Activated gamma-delta T cell treated with Interleukin-2 at 50 U/mL for 16 hours (primary cell): ENCODE measurements at regions not wholly inside any gene's neighbourhood (a gene's known extent, or its start where the extent isn't known, plus 50 kb on each side); places are given as distances from the start of the nearest gene placed in this dataset.

ENCODE experiments used
- DNase-seq: peaks from one replicate; pipeline ENCODE4 v3.0.0-alpha.2; 2020

DNA sequence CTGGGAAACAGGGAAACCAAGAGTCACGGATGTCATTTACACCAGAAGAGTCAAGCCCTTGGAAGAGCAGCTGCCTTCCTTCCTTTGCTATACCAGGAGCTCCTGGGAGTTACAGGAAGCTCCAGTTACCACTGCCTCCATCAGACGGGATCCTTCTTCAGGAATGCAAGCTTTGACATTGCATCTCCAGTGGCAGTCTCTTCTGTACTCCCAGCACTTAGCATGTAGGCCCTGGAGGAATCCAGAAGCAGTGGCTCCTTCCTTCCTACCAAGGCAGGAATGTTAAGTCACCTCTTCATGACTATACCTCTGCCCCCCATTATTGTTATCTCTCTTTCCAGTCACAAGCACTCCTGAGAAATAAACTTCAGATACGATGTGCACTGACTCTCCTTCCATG is 836.0 kb downstream of the MAFB start:
- DNase-seq: no peak

GRCh38 chr20:39851459-39851858 is 837.6 kb downstream of the MAFB start:
- DNase-seq: no peak

GRCh38 chr20:39850821-39851330 is 838.2 kb downstream of the MAFB start:
- no peak for DNase-seq

DNA sequence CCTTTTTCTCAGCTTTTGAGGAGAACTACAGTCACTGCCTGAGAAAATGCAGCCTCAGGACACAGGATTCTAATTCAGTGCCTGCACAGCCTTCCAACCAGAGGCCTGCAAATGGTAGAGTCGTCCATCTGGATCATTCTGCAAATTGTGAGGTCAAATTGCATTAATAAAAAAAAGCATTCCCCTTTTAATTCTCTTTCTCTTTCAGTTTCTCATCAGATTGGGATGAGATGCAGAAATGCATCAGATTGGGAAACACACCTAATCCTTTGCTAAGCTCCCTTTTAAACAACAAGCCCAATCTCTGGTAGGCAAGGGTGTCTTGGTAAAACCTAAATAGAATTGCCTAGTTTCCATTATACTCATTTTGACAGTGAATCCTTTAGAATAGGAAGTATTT is 838.8 kb downstream of the MAFB start:
- no peak for DNase-seq

GRCh38 chr20:39849664-39850063 is 839.4 kb downstream of the MAFB start:
- no peak for DNase-seq

DNA sequence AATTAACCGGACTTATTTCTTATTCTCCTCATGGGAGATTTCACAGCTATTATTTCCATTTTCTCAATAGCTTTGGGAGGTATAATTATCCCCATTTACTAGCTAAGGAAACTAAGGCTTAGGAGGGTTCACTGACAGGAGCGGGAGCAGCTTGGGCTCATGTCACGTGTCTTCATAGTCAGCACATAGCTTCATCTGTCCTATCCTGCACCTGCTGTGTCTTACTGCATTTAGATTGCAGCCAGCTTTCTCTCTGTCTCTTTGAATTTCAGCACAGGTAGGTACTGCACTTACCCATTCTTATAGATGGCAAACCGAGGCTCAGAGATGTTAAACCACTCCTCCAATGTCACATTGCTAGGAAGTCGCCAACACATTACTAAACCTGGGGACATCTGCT is 839.9 kb downstream of the MAFB start:
- DNase-seq: no peak

DNA sequence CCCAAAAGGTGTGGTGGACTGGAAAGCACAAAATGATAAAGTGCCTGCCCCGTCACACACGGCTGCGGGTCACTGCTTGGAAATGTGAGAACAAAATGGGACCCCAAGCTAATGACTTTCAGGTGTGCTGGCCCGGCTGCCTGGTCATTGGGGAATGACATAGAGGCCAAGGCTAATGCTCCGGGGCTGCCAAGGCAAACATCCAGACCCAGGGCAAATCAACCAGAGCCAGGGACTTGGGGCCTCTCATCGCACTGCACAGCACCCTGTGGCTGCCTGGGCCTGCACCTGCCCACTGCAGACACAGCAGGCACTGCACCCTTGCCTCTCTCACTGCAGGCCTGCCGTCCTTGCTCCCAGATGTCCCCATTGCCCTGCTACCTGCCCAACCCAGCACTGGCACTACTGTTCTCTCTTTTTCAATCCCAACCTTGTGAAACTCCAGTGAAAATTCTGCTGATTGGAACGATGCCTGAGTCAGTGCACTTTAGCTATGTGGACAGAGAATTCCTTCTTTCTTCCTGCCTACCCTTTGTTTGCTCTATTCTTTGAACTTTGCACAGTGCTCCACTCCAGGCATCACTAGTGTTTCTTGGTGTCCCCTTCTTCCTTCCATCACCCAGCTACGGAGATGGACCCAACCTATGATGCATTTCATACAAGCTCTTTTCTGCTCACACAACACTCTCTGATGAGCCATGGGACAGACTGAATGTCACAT is 849.5 kb downstream of the MAFB start:
- no peak for DNase-seq

DNA sequence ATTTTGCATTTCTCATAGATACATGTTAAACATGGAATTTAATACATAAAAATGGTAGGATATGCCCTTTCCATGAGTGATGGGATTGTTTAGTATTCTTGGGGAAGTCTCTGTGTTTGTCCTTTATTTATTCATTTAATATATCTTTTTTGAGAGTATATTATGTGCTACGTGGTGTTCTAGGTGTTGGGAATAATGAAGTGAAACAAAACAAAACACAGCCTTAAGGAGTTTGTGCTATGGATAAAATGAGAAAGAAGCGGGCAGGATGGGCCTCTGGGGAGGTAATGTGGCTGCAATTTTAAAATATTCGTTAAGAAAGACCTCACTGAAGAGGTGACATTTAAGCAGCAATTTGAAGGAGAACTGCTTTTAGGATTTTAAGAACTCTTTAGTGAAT is 851.5 kb downstream of the MAFB start:
- DNase-seq: no peak

DNA sequence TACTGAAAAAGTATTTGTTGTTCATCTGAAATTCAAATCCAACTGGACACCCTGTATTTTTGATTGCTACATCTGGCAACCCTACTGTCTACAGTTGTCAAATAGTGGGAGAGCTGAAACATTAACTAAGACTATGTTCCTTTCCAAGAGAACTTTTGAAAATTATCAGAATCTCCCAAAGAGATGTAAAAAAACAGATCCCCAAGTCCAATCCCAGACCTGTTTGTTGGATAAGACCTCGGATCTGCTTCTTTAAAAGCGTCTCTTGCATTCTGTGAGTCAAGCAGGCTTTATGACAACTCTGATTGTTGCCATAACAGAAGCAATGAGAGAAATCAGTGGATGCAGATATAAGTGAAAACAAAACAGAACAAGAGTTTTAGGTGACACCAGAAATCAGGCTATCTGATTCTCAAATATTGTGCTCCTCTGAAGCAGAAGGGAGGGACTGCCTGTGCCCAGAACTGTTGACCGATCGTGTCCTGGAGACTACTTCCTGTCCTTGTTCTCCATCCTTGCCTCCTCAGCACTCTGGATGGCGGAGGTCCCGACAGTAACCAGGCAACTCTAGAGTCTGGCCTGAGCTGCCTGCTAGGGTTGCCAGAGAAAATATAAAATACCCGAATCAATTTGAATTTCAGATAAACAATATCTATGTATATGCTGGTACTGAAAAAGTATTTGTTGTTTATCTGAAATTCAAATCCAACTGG is 853.8 kb downstream of the MAFB start:
- DNase-seq: no peak

GRCh38 chr20:39830903-39831302 is 858.1 kb downstream of the MAFB start:
- DNase-seq: no peak

DNA sequence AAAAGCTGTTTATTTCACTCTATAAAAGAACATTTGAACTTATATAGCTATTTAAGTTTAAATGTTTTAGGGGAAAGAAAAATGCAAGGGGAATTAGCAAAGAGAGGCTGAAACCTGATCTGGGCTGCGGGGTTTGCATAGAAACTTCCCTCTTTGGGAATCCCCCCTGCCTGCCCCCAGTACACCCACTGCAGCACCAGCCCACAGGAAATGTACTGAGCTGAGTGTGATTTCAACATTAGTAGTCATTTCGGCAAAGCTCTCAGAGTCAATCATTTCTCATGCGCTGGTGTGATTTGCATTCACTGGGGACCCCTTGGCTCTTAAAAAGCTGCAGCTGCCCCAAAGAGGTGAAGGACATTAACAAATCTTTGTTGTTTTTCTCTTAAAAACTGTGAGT is 859.4 kb downstream of the MAFB start:
- DNase-seq: no peak

GRCh38 chr20:39829256-39829655 is 859.8 kb downstream of the MAFB start:
- DNase-seq: no peak

- no peak for DNase-seq
These were observed 863.1 kb downstream of the MAFB start for GRCh38 chr20:39825950-39826349.

DNA sequence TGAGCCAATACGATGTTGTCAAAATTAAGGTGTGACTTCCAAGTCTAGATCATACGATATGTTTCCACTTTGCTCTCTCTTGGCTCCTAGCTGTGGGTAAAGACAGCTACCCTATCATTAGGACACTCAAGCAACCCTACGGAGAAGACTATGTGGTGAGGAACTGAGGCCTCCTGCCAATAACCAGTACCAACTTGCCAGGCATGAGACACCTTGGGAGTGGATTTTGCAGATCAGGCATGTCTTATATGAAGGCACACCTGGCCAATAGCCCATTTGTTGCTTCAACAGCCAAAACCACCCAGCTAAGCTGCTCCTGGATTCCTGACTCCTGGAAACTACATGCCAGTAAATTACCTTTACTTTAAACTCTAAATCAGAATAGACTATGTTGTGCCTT is 863.4 kb downstream of the DHX35 start:
- DNase-seq: no peak

GRCh38 chr20:39823224-39823623 is 861.1 kb downstream of the DHX35 start:
- no peak for DNase-seq

- DNase-seq: no peak
These were observed 860.5 kb downstream of the DHX35 start for GRCh38 chr20:39822667-39823066.

DNA sequence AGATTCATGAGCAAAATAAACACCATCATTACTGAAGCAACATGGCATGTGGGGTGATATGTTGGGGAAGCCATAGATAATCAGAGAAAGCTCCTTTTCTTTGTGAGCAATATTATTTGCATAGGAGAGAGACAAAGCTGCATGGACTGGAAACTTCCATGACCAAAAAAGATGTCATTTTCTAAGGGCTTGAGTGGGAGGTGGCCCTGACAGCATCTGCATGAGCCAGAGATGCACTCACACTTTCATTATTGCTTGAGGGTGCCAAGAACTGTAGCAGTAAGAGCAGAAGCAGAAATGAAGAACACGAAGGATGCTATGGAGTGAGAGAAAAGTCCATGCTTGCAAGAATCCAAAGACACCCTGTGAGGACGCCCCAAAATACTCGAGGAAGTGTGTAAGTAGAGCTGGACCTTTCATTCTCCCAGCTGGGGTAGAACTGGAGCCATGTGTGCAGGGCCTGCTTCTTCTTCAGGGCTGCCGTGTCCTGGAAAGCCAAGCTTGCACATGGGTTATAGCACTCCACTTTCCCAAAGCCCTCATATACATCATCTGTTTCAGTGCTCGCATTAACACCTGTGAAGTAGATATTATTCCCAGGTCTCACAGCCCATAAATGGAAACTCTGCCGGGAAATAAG is 851.2 kb downstream of the DHX35 start:
- DNase-seq: no peak

DNA sequence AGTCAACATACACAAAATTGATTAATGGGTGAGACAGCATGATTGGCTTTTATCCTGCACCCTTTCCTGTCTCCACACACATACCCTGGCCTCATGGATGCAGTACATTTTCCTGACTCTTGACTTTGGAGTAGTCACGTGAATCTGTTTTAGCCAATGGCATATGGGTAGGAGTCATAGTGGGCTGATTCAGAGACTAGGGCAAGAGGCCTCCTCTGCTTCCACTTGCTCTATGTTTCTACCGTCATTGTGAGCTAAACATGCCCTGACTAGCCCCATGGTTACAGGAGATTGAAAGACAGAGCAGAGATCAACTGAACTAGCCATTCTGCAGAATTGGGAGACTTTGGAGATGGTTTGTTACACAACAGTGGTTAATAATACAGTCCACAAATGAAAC is 850.0 kb downstream of the DHX35 start:
- DNase-seq: no peak

GRCh38 chr20:39810309-39810708 is 848.2 kb downstream of the DHX35 start:
- no peak for DNase-seq

GRCh38 chr20:39808613-39809012 is 846.5 kb downstream of the DHX35 start:
- DNase-seq: no peak

GRCh38 chr20:39800548-39800947 is 838.4 kb downstream of the DHX35 start:
- no peak for DNase-seq

DNA sequence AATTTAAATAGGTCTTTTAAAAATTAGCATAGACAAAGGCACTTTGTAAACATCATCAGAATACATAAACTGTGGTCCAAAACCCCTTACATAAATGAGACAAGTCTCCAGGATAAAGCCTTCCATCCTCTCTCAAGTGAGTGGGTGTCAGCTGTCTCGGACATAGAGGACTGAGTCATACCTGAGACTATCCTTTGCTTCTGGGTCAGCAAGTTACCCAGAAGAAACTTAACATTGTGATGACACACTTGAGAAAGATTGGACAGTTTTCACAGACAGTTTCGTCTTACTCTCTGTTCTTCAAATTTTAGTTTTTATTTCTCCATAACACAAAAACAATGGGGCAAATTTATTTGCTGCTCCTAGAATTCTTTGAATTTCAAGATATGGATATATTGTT is 838.0 kb downstream of the DHX35 start:
- no peak for DNase-seq

GRCh38 chr20:39799366-39799965 is 837.3 kb downstream of the DHX35 start:
- no peak for DNase-seq
